NCI-H774 (cell line): ENCODE measurements at regions not wholly inside any gene's neighbourhood (a gene's known extent, or its start where the extent isn't known, plus 50 kb on each side); places are given as distances from the start of the nearest gene placed in this dataset.

Experiments used
- DNase-seq: peaks from one replicate; lab custom pipeline; 2025; lab: John Stamatoyannopoulos, UW

DNA sequence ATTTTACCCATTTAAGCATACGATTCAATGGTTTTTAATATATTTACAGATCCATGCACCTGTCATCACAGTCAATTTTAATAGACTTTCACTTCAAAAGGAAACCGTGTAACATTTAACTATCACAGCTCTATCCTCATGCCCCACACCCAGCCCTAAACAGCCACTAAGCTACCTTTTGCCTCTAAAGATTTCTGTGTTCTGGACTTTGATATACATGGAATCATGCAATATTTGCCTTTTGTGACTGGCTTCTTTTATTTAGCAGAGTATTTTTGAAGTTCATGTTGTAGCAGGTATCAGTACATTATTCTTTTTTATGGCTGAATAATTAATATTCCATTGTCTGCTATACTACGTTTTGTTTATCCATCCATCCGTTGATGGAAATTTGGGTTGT lies 50.3 kb upstream of the STX16 start:
- DNase-seq = no peak

DNA sequence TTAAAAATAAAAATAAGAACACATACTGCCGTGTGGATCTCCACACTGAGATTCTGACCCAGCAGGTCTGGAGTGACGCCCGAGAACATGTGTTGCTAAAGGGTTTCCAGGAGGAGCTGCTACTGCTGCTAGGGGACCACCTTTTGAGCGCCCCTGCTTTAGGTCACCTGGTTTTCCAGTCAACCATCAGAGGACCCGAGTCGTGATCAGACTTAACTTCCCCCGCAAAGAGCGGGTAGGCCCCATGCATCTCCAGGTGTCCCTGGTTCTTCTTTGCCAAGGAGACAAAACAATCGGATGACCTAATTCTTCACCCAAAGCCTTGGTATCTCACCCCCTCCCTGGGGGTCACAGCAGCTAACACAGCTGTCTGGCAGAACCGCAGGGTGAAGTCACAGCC lies 51.1 kb upstream of the STX16 start:
- DNase-seq = no peak

DNA sequence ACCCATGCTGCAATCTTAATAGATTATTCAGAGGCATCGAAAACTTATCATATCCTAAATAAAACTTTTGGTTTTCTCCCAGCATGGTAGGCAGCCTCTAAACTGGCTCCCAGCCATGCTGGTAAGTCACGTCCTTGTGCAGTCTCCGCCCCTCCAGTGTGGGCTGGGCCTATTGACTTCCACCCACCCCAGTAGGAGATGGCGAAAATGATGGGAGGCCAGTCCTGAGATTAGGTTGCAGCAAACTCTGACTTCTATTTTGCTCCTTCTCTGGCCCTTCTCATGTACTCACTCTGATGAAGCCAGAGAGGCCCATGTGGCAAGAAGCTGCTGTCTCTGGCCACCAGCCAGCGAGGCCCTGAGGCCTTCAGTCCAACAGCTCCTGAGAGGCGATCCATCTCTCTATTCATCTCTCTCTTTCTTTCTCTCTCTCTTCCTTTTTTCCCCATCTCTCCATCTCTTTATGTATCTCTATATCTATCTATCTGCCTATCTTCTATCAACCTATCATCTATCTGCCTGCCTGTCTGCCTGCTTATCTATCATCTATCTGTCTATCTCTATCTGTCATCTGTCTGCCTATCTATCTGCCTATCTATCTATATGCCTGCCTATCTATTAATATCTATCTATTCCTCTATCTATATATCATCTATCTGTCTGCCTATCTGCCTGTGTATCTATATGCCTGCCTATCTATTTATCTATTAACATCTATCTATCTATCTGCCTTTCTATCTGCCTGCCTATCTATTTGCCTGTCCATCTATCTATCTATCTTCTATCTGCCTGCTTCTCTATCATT lies 52.7 kb upstream of the STX16 start:
- DNase-seq = no peak

DNA sequence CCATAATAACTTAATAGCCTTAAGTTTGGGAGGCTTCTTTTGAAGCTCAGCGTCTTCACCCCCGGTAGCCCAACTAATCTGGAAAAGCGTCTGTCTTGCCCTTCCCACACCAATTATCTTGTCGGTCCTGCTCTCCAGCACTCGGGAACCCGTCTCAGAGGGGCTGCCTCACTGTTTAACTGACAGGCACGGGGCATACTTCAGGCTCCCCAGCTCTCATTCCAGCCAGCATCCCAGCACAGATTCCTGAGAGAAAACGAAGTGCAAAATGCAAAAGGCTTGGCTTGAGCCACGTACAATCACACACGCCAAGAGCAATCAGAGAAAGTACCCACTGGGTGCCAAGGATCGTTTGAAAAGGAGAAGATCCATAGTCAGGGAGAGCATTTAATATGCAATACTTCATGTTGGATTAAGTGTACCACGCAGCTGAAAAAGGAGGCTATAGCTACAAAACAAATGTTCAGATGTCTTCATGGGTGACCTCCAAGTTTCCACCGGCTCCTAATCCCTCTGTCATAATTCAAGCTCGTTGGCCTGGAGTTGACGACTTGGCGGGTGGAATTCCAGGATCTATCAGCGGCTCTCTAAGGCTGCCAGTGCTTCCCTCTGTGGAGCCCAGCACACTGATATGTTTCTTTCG lies 53.7 kb upstream of the STX16 start:
- no peak for DNase-seq

DNA sequence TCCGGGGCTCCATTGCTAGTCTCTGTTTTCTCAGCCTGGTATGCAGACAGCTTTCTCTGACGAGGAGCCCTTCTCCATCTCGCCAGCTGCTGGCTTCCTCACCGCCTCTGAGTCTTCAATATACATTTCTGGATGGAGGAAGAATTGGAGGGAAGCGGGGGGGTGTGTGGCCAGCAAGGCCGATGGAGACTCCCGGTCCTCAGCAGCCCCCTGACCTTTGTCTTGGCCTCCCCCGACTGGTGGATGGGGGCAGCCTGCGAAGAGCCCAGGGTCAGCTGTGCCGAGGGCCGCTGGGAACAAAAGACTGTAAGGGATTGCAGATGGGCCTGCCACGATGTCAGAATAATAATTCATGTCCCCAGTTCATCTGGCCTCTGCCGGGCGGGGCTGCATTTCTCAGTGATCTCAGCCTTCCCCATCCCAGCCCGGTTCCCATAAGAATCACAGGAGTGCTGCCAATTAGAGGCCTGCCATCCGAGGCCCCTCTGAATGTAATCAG lies 54.3 kb upstream of the STX16 start:
- DNase-seq = no peak

DNA sequence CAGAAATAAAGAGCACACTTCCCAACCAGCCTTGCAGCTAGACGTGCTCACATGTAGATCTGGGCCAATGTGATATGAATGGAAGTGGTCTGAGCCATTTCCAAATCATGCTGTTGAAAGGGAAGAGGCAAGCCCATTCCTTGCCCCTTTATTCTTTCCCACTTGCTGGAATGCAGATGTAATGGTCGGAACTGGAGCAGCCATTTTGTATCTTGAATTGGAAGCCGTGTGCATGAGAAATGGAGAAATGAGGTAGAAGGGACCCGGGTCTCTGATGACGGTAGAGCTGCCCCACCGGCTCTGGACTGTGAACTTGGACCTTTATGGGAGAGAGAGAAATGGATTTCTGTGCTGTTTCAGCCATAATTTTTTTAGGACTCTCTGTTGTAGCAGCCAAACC lies 54.8 kb upstream of the STX16 start:
- DNase-seq = no peak

DNA sequence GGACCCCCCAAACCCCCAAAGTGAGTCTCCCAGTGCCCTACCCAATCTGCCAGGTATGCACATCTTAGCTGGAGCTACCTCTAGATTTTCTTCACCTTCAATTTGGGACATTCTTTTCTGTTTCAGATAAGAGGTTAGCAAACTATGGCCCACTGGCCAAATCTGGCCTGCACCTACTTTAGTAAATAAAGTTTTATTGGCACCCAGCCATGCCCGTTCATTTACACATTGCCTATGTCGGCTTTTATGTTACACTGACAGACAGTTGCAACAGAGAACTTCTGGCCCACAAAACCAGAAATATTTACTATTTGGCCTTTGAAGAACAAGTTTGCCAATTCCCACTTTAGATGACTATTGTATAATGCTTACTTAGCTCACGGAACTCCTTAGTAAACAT lies 55.9 kb upstream of the STX16 start:
- no peak for DNase-seq

DNA sequence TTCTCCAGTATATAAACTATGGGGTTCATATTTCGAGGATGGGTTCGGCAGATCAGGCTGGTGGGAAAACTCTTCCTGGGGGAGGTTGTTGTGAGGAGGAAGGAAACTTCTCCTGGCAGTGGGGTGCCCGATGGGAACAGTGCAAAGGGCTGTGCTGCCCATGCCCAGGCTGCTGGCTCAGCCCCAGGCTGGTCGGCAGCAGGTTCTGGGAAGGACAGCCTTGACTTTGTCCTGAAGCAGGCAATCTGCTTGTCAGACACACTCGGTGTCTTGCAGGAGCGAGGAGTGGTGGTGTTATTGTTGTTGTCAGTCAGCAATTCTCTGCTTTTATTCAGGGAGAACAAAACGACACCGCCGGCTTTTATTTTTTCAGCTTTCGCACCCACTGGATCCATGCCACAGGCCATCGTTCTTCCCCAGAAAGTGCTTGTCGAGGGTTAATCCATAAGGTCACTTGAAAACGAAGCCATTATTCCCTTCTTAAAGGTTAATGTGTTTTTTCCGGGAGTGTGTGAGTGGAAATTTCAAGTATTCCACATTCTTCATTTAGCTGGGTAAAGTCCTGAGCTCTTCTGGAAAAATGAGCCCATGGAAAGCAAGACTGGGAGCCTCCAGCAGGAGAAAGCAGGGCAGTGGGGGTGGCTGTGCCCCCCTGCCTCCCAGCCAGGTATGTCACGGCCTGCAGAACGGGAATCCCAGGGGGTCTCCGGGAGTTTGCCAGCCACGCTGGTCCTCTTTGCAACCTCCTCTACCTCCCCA lies 57.0 kb upstream of the STX16 start:
- DNase-seq = no peak

DNA sequence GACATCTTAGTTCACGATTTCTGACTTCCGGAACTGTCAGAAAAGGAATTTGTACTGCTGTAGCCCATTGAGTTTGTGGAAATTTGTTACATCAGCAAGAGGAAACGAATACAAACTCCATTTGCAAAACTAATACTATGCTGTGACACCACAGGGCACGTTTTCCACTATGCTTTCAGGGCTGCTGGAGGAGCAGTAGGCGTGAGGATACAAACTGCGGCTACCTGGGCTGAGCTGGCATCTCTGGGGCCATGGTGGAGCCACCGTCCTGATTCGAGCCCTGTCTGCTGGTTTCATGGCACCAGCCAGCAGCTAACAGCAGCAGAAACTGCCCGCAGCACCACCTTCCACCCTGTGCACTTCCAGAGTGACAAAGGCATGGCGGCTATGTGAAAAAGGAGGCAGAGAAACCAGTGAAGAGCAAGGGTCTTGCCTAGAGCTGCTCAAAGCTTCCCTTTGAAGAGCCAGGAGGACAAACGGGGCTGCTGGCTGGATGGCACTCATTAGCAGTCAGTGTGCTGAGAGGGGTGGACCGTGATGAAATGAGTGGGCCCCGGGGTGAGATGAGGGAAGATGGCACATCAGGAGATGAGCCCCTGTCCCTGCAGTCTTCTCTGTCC lies 58.9 kb upstream of the STX16 start:
- no peak for DNase-seq

DNA sequence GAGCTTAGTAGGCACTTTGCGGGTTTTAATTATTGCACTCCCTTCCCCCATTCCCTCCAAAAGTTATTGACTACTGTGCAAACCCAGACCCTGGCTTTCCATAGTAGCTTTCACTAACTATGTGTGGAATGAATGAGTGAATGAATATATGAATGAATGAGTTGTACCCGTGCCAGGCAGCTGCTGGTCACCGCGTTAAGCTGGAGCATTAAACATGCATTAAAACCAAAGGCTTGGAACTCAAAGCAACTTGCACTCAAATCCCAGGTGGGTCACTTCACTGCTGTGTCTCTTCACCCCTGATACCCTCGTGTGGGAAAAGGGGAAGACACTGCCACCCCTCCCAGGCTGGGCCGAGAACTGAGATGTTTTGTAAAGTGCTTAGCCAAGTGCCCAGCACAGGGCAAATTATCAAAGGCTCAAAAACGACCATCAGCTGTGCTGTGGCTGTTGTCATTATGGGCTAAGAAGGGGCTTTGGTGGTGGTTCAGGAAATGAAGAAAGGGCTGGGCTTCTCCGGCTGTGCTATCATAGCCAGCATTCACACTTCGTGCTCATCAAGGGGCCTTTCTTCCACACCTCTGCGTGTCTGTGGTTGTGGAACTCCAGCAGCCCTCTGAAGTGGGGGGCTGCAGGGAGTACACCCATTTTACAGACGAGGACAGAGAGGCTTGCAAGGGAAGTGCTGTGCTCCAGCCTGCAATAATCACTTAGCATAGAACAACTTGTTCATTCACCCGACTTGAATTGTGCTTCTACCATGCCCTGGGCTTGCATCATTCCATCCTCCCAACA lies 60.2 kb upstream of the STX16 start:
- no peak for DNase-seq

DNA sequence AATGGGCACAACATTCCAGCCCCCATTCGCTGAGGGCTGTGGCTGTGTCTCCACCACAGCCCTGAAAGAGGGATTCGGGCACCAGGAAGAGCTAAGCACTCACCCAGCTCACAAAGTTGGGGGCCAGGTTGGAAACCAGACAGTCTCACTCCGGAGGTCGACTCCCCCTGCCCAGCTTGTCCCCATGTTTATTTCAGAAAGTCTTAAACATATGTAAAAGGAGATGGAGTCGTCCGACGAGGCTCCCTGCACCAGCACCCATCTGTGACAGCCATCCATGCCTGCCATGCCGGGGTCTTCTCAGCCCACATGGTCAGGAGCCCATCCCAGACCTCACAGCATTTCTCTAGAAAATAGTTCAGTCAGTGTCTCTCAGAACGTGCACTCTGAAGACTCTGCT lies 63.6 kb upstream of the STX16 start:
- DNase-seq = no peak

DNA sequence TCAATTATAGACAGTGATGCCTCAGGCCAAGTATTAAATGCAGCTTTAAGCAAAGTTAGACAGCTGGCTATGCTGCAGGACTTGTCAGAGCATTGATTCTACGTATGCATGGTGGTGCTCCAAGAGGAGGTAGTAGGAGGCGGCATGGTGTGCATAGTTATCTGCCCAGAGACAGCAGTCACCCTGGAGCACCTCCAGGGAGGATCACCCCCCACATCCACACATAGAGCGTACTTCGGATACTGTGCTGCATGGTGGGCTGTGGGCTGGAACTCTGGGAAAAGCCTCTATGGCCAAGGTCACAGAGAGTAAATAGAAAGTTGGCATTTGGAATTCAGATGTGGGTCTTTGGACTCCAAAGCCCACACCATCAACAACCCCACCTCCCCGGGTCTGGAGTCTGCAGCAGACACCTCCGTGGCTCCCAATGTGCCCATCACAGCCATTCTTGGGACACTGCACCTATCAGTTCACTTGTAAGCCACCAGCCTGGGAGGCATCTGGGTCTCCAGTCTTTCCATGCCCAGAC lies 64.5 kb upstream of the STX16 start:
- DNase-seq = no peak

DNA sequence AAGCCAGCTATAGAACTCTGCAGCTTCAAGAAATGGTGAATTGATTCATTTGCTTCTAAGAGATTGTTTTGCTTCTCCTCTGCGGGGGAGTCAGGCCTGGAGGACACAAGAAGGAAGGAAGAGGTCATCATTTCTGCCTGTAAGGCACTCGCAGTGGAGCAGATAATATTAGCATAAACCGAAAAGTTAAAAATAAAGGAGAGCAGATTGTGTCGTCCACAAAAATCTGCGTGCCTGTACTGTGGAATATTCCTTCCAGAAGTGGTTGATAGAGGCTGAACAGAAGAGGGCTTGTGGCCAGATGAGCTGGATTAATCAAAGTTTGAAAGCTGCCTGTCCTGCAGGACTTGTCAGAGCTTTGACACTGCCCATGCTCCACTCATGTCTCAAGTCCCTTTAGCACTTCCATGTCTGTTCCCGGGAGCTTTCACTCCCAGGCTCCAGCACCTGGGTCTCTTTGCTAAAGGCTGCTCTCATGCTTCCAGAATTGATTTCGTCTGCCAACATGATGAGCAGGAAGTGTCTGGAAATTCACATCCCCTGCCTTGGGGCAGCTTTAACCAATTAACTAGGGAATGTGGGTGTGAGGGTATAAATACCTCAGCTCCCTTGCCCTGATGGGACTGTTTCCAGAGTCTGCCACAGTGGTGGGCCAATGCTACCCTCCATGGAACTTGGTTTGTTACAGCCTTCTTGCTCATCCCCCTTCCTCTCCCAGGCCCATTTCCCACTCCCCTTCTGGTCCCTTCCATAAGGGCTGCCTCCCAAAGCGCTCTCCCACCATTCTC lies 65.1 kb upstream of the STX16 start:
- DNase-seq = no peak

DNA sequence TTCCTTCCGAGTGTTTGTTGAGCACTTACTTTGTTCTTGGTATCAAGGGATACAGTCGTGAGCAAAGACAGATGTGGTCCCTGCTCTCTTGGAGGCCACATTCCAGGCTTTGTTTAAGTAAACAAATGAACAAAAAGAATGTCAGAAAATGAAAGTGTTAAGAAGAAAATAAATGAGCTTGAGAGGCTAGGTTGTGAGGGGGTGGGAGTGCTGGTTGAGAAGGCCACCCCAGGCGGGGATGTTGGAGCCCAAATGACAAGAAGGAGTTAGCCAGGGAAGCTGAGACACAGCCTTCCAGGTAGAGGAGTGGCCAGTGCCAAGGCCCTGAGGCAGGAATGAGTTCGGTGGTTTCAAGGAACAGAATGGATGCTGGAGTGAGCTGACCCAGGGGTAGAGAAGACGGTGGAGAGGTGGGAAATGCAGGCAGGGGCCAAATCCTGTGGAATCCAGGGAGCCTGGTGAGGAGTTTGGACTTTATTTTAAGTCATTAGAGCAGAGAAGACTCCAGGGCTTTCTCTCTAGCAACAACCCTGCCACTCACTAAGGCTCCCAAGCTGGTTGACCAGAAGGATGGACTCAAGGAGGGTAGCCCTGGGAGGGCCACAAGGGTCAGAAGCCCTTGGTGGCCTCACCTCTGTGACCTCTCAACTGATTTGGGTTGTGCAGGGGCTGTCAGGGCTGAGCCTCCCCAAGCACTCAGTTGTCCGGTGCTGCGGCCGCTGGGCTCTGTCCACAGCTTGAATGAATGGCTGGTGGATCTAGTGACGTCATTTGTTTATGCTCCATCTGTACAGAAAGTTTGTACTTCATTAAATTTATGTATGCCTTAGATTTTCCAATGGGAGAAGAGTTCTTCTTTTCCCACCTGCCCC lies 66.0 kb upstream of the STX16 start:
- no peak for DNase-seq

DNA sequence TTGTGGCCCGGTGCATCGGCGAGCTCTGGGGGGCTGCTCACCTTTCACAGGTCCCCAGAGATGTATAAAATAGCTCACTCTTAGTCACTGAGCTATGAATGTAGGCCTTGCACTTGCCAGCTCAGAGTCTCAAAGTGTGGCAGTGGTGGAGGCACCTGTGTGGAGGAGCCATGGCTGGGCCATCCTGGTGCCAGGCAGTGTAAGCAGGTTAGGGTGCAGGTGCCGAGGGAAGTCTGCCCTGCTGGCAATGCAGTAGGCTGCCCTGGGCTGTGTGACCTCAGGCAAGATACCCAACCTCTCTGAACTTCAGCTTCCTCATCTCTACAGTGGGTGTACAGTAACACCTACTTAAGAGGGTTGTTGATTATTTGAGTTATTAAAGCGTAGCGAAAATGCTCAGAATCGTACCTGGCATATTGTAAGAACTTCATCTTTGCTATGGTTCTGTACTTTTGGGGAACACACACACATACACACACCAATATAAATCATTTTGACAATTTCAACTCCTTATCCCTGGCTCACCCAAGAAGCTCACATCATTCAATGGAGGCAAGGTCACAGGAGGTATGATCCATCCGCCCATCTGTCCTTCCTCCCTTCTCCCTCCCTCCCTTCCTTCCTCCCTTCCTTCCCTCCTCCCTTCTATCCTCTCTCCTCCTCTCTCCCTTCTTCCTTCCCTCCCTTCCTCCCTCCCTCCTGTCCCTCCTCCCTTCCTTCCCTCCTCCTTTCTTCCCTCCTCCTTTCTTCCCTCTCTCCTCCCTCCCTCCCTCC lies 66.8 kb upstream of the STX16 start:
- no peak for DNase-seq

DNA sequence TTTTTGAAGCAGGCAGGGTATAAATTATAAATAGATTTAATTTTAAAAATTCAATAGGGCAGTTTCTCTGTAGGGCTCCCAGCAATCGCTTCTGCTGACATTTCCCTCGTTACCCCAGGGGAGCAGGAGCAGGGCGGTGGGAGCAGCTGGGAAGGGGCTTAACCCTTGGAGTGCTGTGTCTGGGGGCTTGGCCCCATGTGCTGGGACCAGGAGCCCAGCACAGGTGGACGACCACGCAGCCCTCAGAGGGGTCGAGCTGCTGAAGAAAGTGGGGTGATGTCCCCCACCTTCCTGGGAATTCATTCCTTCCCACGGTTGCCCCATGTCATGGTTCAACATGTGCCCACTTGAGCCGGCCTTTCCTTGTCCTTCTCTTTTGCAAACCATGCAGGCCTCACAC lies 67.5 kb upstream of the STX16 start:
- no peak for DNase-seq

DNA sequence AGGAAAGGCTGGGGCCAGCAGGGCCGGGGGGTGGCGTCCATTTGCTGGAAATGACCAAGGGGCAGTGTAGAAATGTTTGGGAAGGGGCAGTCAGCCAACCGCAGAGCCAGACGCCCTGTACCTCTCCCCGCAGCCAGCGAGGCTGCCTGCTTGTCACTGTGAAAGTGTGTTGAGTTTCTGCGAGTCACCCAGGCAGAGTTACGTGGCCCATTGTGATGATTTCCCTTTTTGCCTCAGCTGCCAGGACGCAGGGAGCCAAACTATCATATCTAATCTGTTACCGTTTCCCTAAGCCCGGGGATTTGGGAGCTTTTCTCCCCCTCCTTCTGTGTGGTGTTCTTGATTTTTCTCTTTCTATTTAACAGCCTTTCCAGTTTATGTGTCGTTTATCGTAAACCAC lies 67.9 kb upstream of the STX16 start:
- DNase-seq = no peak

DNA sequence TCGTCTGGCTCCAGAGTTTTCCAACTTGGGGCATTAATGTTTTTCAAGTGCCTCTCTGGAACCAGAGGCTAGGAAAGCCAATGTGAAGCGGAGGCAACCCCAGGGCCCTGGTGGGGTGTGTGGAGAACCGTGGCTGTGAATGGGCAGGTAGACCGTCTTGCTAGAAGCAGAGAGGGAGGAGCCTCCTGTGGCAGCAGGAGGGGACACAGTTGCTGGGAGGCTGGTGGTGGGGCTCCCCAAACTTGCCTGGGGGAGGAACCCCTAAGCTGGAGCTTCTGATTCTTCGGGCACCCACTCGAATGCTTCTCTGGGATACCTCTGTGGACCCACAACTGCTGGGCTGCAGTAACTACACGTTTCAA lies 65.3 kb upstream of the APCDD1L start:
- no peak for DNase-seq
